HG02884 (cell line): ENCODE measurements at regions not wholly inside any gene's neighbourhood (a gene's known extent, or its start where the extent isn't known, plus 50 kb on each side); places are given as distances from the start of the nearest gene placed in this dataset.
"Not testable (repeated sequence)": the region's sequence is repeated elsewhere in the genome, so short reads cannot be mapped to it uniquely, and the experiment has no call there.

Source experiments
- ATAC-seq: cut with Tn5 transposase; IDR thresholded peaks from one replicate; pipeline ENCODE4 v1.9.1; 2021; ENCODE audit warnings: mild to moderate bottlenecking, moderate library complexity; ENCODE audit not compliant: unreplicated experiment

- ATAC-seq = no peak
These were observed 699.7 kb downstream of the NTRK3 start for GRCh38 chr15:87556886-87557285.

- ATAC-seq = no peak
These were observed 706.7 kb downstream of the NTRK3 start for GRCh38 chr15:87549860-87550259.

GRCh38 chr15:87549296-87549695, 707.2 kb downstream of the NTRK3 start:
- no peak for ATAC-seq

- not testable (repeated sequence) for ATAC-seq
These were observed 707.9 kb downstream of the NTRK3 start for GRCh38 chr15:87548590-87548989.

- no peak for ATAC-seq
These were observed 708.9 kb downstream of the NTRK3 start for GRCh38 chr15:87547470-87548181.

GRCh38 chr15:87538327-87538834, 718.2 kb downstream of the NTRK3 start:
- ATAC-seq = no peak

- no peak for ATAC-seq
These were observed 719.2 kb downstream of the NTRK3 start for GRCh38 chr15:87537295-87537694.

GRCh38 chr15:87533637-87534036, 722.9 kb downstream of the NTRK3 start:
- ATAC-seq = not testable (repeated sequence)

- no peak for ATAC-seq
These were observed 727.7 kb downstream of the NTRK3 start for GRCh38 chr15:87528873-87529272.

- ATAC-seq = no peak
These were observed 728.7 kb downstream of the NTRK3 start for GRCh38 chr15:87527875-87528274.

- no peak for ATAC-seq
These were observed 729.1 kb downstream of the NTRK3 start for GRCh38 chr15:87527416-87527815.

- ATAC-seq = no peak
These were observed 733.0 kb downstream of the NTRK3 start for GRCh38 chr15:87523516-87523915.

- no peak for ATAC-seq
These were observed 733.5 kb downstream of the NTRK3 start for GRCh38 chr15:87522997-87523396.

- ATAC-seq = no peak
These were observed 737.6 kb downstream of the NTRK3 start for GRCh38 chr15:87518957-87519356.

- ATAC-seq = no peak
These were observed 748.5 kb downstream of the NTRK3 start for GRCh38 chr15:87508086-87508485.

- no peak for ATAC-seq
These were observed 754.4 kb downstream of the NTRK3 start for GRCh38 chr15:87502173-87502572.

- no peak for ATAC-seq
These were observed 756.3 kb downstream of the NTRK3 start for GRCh38 chr15:87500240-87500639.

GRCh38 chr15:87498560-87498959, 758.0 kb downstream of the NTRK3 start:
- ATAC-seq = no peak

- no peak for ATAC-seq
These were observed 759.7 kb downstream of the NTRK3 start for GRCh38 chr15:87496795-87497194.

- no peak for ATAC-seq
These were observed 760.4 kb downstream of the NTRK3 start for GRCh38 chr15:87496109-87496508.

- ATAC-seq = no peak
These were observed 762.7 kb downstream of the NTRK3 start for GRCh38 chr15:87493803-87494202.

- ATAC-seq = no peak
These were observed 764.2 kb downstream of the NTRK3 start for GRCh38 chr15:87492321-87492720.

- no peak for ATAC-seq
These were observed 765.9 kb downstream of the NTRK3 start for GRCh38 chr15:87490666-87491065.
